ENCODE measurements at regions not wholly inside any gene's neighbourhood (a gene's known extent, or its start where the extent isn't known, plus 50 kb on each side); places are given as distances from the start of the nearest gene placed in this dataset.

- BruUV-seq (replicated peaks) = no TSS peak
- DNase-seq (ENCODE audit: low read depth, low spot score) = no peak
- Histone ChIP-seq H3K4me2 (ENCODE audit: insufficient read depth, low read length) (no peak overlapping the region), H3K9me3 (replicated peaks; ENCODE audit: control insufficient read depth, insufficient read depth, low read length) (no peaks in the 10 kb centered on the region), H2AFZ (ENCODE audit: low read depth, low read length) (no peak overlapping the region), H3K79me2 (ENCODE audit: control insufficient read depth, insufficient read depth, low read length) (no peaks in the 10 kb centered on the region), H3K9ac (replicated peaks; ENCODE audit: extremely low read depth, insufficient read depth, low read length) (no peak overlapping the region), H3K36me3 (ENCODE audit: control insufficient read depth in 2 of 2, extremely low read depth in 1 of 2, insufficient read depth in 2 of 2, low read length in 2 of 2) (no peaks in the 10 kb centered on the region), H3K4me1 (ENCODE audit: control insufficient read depth, extremely low read depth, insufficient read depth, low read length) (no peaks in the 10 kb centered on the region), H3K4me3 (replicated peaks in 1 of 3; ENCODE audit: insufficient read depth in 1 of 3, low read depth in 1 of 3, low read length in 3 of 3) (no peak overlapping the region), H3K27me3 (ENCODE audit: control insufficient read depth in 2 of 2, insufficient read depth in 2 of 2, low read length in 2 of 2) (no peaks in the 10 kb centered on the region), H3K9me1 (replicated peaks; ENCODE audit: control insufficient read depth, extremely low read depth, insufficient read depth, low read length) (no peaks in the 10 kb centered on the region), H4K20me1 (replicated peaks; ENCODE audit: control insufficient read depth, extremely low read depth, insufficient read depth, low read length) (no peaks in the 10 kb centered on the region), H3K27ac (ENCODE audit: insufficient read depth, low read depth, low read length) (no peak overlapping the region)
- no peak for TF ChIP-seq GATA2 (IDR thresholded peaks at IDR 0.05; ENCODE audit: insufficient read depth, insufficient read length, low read depth, low read length)
- TF ChIP-seq MYC (IDR thresholded peaks at IDR 0.05; ENCODE audit: low read depth, low read length) = no peak
- TF ChIP-seq POLR2A (IDR thresholded peaks at IDR 0.05; ENCODE audit: low read depth, low read length) = no peak
- intact Hi-C loops (cut with micrococcal nuclease) = no loop called here
- FAIRE-seq = no peak
- dilution Hi-C loops (cut with MboI; ENCODE audit: extremely low pct_ligation_motif_present, low sequenced_read_pairs) = no loop called here
- POLR2A ChIA-PET = no interaction called here
- CTCF ChIA-PET = no interaction called here
Measured at GRCh38 chr2:224241812-224242211, 160.1 kb downstream of the FAM124B start.

- Histone ChIP-seq H3K4me3 (replicated peaks in 1 of 3; ENCODE audit: insufficient read depth in 1 of 3, low read depth in 1 of 3, low read length in 3 of 3) (no peak overlapping the region), H4K20me1 (replicated peaks; ENCODE audit: control insufficient read depth, extremely low read depth, insufficient read depth, low read length) (no peaks in the 10 kb centered on the region), H3K9me1 (replicated peaks; ENCODE audit: control insufficient read depth, extremely low read depth, insufficient read depth, low read length) (no peaks in the 10 kb centered on the region), H2AFZ (ENCODE audit: low read depth, low read length) (no peak overlapping the region), H3K27ac (ENCODE audit: insufficient read depth, low read depth, low read length) (no peak overlapping the region), H3K4me2 (ENCODE audit: insufficient read depth, low read length) (no peak overlapping the region), H3K9ac (replicated peaks; ENCODE audit: extremely low read depth, insufficient read depth, low read length) (no peak overlapping the region), H3K79me2 (ENCODE audit: control insufficient read depth, insufficient read depth, low read length) (no peaks in the 10 kb centered on the region), H3K9me3 (replicated peaks; ENCODE audit: control insufficient read depth, insufficient read depth, low read length) (no peaks in the 10 kb centered on the region), H3K36me3 (ENCODE audit: control insufficient read depth in 2 of 2, extremely low read depth in 1 of 2, insufficient read depth in 2 of 2, low read length in 2 of 2) (no peaks in the 10 kb centered on the region), H3K4me1 (ENCODE audit: control insufficient read depth, extremely low read depth, insufficient read depth, low read length) (no peaks in the 10 kb centered on the region), H3K27me3 (ENCODE audit: control insufficient read depth in 2 of 2, insufficient read depth in 2 of 2, low read length in 2 of 2) (no peaks in the 10 kb centered on the region)
- POLR2A ChIA-PET = no interaction called here
- dilution Hi-C loops (cut with MboI; ENCODE audit: extremely low pct_ligation_motif_present, low sequenced_read_pairs) = no loop called here
- intact Hi-C loops (cut with micrococcal nuclease) = no loop called here
- DNase-seq (ENCODE audit: low read depth, low spot score) (no peak), FAIRE-seq (no peak)
- no TSS peak for BruUV-seq (replicated peaks)
- TF ChIP-seq EZH2 (IDR thresholded peaks at IDR 0.05; ENCODE audit: borderline replicate concordance, low read depth, low read length, severe bottlenecking) = no peak
- TF ChIP-seq CTCF (IDR thresholded peaks at IDR 0.05; ENCODE audit: extremely low read depth in 1 of 2, insufficient read depth in 1 of 2, low read depth in 1 of 2, low read length in 2 of 2) = no peak
- TF ChIP-seq POLR2A (IDR thresholded peaks at IDR 0.05; ENCODE audit: low read depth, low read length) = no peak
- TF ChIP-seq FOS (IDR thresholded peaks at IDR 0.05; ENCODE audit: borderline replicate concordance, insufficient read depth, low read length) = no peak
- no peak for TF ChIP-seq POLR2AphosphoS5 (IDR thresholded peaks at IDR 0.05; ENCODE audit: insufficient read depth, low read depth, low read length)
- no peak for TF ChIP-seq MAX (IDR thresholded peaks at IDR 0.05; ENCODE audit: insufficient read depth, insufficient read length)
- no peak for TF ChIP-seq MYC (IDR thresholded peaks at IDR 0.05; ENCODE audit: low read depth, low read length)
- no peak for TF ChIP-seq GATA2 (IDR thresholded peaks at IDR 0.05; ENCODE audit: insufficient read depth, insufficient read length, low read depth, low read length)
- no peak for TF ChIP-seq JUN (IDR thresholded peaks at IDR 0.05; ENCODE audit: borderline replicate concordance, insufficient read depth, insufficient read length, low read depth)
- CTCF ChIA-PET = no interaction called here
Measured at GRCh38 chr2:224241001-224241400, 160.9 kb downstream of the FAM124B start.

Measured in endothelial cell of umbilical vein (primary cell).